ENCODE measurements at regions not wholly inside any gene's neighbourhood (a gene's known extent, or its start where the extent isn't known, plus 50 kb on each side); places are given as distances from the start of the nearest gene placed in this dataset.

DNA sequence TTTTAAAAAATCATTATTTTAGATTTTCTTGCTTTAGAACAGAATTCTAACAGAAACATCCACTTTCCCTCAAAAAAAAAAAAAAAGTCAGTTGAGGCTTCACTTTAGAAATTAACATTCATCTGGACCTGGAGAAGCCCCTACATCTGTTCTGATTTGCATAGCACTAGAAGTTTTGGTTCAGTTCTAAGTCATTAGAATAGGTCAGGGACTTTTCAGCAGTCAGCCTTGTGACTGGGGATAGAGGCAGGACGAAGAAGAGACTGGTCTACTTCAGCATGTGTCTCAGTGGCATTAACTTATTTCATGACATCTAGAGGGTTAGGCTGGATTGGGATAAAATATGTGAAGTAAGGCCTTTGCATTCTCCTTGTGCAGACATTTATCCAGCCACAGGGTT is 215.8 kb upstream of the DAB2 start:
- no peak for TF ChIP-seq Cebpa-rat (IDR thresholded peaks at IDR 0.05)
- H3K27ac ChIP-seq, result no peak overlapping the region; a peak in 1 of 22 replicates
- H3K4me1 ChIP-seq, result no peaks in the 10 kb centered on the region
- no peak overlapping the region for H3K4me2 ChIP-seq
- H3K9me3 ChIP-seq (replicated peaks in 1 of 11), result peaks cover 0 to 18% (median 6%) of the 10 kb centered on the region in 11 experiments; a peak in 11 of 22 replicates
- H4K20me1 ChIP-seq, result no peaks in the 10 kb centered on the region
- no peaks in the 10 kb centered on the region for H3K36me3 ChIP-seq
- H3K9ac ChIP-seq, result no peak overlapping the region
- no peaks in the 10 kb centered on the region for H3K27me3 ChIP-seq
- H3K4me3 ChIP-seq, result no peak overlapping the region

DNA sequence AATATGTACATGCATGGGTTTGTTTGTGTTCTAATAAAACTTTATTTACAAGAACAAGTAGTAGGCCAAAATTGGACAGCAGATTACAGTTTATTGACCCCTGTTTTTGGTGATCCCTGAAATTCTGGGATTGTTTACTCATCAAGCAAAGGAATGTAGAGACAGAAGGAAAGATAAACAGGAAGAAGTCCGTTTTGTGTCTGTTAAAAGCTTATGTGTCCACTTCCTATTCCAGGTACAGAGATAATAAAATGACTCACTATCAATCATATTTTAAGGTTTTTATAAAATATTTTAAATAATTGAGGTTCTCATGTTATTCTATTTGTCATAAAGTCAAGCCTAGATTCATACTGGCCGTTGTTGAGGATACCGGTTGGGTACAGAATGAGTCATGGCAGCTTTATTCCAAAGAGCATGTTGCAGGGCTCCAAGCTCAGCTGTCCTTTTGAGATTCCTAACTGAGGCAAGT is 214.9 kb upstream of the DAB2 start:
- H3K9me3 ChIP-seq (replicated peaks in 1 of 11), result peaks cover 0 to 18% (median 6%) of the 10 kb centered on the region in 11 experiments; a peak in 10 of 22 replicates
- TF ChIP-seq Cebpa-rat (IDR thresholded peaks at IDR 0.05), result no peak
- H3K4me3 ChIP-seq, result no peak overlapping the region
- H3K9ac ChIP-seq, result no peak overlapping the region
- H3K27me3 ChIP-seq, result no peaks in the 10 kb centered on the region
- no peaks in the 10 kb centered on the region for H3K4me1 ChIP-seq
- H3K4me2 ChIP-seq, result no peak overlapping the region
- no peaks in the 10 kb centered on the region for H3K36me3 ChIP-seq
- H3K27ac ChIP-seq, result no peak overlapping the region
- H4K20me1 ChIP-seq, result no peaks in the 10 kb centered on the region

- Histone ChIP-seq H3K27me3 (no peaks in the 10 kb centered on the region), H3K9me3 (replicated peaks in 1 of 11) (peaks cover 0 to 13% (median 6%) of the 10 kb centered on the region in 11 experiments; a peak in 10 of 22 replicates), H3K27ac (no peak overlapping the region), H3K4me1 (no peaks in the 10 kb centered on the region), H3K9ac (no peak overlapping the region), H3K36me3 (no peaks in the 10 kb centered on the region), H4K20me1 (no peaks in the 10 kb centered on the region), H3K4me2 (no peak overlapping the region), H3K4me3 (no peak overlapping the region)
- TF ChIP-seq Cebpa-rat (IDR thresholded peaks at IDR 0.05), result no peak
Observed at GRCh38 chr5:39638813-39639212, 214.0 kb upstream of the DAB2 start.

DNA sequence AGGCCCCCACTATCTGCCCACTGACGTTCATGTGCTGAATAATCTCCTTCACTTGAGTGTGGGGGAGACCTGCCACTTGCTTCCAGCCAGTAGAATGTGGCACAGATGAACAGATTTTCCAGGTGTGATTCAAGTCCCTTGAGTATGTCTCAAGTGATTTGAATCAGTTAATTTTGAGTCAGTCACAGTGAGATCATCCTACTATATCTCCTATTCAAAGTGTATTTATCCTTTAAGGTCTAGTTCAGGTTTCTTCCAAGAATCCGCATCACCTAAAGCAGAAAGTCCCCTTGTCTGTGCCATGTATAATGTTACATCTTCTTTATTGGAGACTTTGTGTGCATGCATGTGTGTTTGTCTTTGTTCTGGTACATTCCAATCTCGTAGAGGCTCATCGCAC is 208.3 kb upstream of the DAB2 start:
- H3K27ac ChIP-seq, result no peak overlapping the region
- TF ChIP-seq Cebpa-rat (IDR thresholded peaks at IDR 0.05), result no peak
- no peak overlapping the region for H3K4me3 ChIP-seq
- no peak overlapping the region for H3K4me2 ChIP-seq
- H3K4me1 ChIP-seq, result no peaks in the 10 kb centered on the region
- H3K36me3 ChIP-seq, result no peaks in the 10 kb centered on the region
- H3K9ac ChIP-seq, result no peak overlapping the region
- no peaks in the 10 kb centered on the region for H3K27me3 ChIP-seq
- H3K9me3 ChIP-seq (replicated peaks in 1 of 11), result no peaks in the 10 kb centered on the region
- no peaks in the 10 kb centered on the region for H4K20me1 ChIP-seq

DNA sequence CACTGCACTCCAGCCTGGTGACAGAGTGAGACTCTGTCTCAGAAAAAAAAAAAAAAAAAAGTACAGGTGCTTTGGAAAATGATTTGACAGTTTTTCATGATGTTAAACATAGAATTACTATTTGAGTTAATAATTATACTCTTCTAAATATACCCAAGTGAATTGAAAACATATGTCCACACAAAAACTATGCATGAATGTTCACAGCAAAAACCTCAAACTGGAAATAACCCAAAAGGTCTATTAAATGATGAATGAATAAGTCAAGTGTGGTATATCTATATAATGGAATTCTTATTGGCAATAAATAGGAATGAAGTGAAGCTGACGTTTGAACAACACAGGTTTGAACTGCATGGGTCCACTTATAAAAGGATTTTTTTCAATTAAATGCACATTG is 207.2 kb upstream of the DAB2 start:
- Histone ChIP-seq H3K27me3 (no peaks in the 10 kb centered on the region), H3K4me2 (no peak overlapping the region), H3K9ac (no peak overlapping the region), H4K20me1 (no peaks in the 10 kb centered on the region), H3K27ac (no peak overlapping the region), H3K36me3 (no peaks in the 10 kb centered on the region), H3K9me3 (replicated peaks in 1 of 11) (peaks cover 0 to 10% (median 3%) of the 10 kb centered on the region in 11 experiments; a peak in 5 of 22 replicates), H3K4me3 (no peak overlapping the region), H3K4me1 (no peaks in the 10 kb centered on the region)
- no peak for TF ChIP-seq Cebpa-rat (IDR thresholded peaks at IDR 0.05)

DNA sequence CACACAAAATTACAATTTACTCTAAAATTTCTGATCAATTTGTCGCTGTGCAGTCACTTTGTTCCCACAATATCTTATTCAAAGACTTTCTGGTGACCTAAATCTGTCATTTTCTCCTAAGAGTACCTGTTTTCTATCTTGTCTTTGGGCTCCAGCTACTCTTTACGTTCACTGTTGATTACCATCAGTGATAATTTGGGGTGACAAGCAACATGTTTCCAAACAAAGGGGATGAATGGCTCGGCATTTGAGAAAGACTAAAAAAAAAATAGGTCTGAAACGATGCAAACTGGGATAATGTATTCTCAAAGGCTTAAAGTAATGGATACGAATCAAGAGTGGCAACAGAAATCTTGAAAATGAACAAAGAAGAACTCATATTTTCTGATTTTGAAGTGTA is 205.2 kb upstream of the DAB2 start:
- Histone ChIP-seq H3K36me3 (no peaks in the 10 kb centered on the region), H4K20me1 (no peaks in the 10 kb centered on the region), H3K4me2 (no peak overlapping the region)

DNA sequence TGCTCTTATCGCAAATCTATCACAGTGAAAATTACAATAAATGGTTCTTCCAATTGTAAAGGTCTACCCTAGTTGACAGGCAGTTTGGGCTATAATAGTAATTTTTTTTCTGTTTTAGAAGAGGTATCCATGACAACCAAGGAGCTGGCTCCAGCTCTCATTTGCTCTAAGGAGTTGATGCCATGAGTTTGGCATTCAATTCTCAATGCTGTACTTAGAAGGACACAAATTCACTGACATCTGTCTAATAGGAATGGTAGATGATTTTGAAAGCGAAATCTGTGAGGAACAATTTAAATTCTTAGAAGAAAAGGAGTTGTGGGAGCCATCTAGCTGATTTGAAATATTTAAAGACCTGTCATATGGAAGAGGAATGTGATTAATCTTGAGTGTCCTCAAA is 203.6 kb upstream of the DAB2 start:
- H3K9me3 ChIP-seq (replicated peaks in 1 of 11), result peaks cover 8 to 35% (median 14%) of the 10 kb centered on the region in 11 experiments; a peak in 18 of 22 replicates
- H4K20me1 ChIP-seq, result no peaks in the 10 kb centered on the region
- no peak overlapping the region for H3K4me3 ChIP-seq
- no peaks in the 10 kb centered on the region for H3K27me3 ChIP-seq
- no peak overlapping the region for H3K9ac ChIP-seq
- TF ChIP-seq Cebpa-rat (IDR thresholded peaks at IDR 0.05), result no peak
- no peak overlapping the region for H3K27ac ChIP-seq
- no peak overlapping the region for H3K4me2 ChIP-seq
- H3K4me1 ChIP-seq, result peaks cover 6 to 14% (median 10%) of the 10 kb centered on the region in 10 experiments; a peak in 18 of 20 replicates
- H3K36me3 ChIP-seq, result no peaks in the 10 kb centered on the region

More for the DNA sequence above, 205.2 kb upstream of the DAB2 start:
- TF ChIP-seq Cebpa-rat (IDR thresholded peaks at IDR 0.05), result no peak
- H3K27me3 ChIP-seq, result no peaks in the 10 kb centered on the region
- H3K4me1 ChIP-seq, result peaks cover under 1 to 4% (median 2%) of the 10 kb centered on the region in 10 experiments; a peak in 13 of 20 replicates
- no peak overlapping the region for H3K27ac ChIP-seq
- H3K9ac ChIP-seq, result no peak overlapping the region
- H3K4me3 ChIP-seq, result no peak overlapping the region
- H3K9me3 ChIP-seq (replicated peaks in 1 of 11), result peaks cover 8 to 26% (median 11%) of the 10 kb centered on the region in 11 experiments; a peak in 18 of 22 replicates

- Histone ChIP-seq H3K9me3 (replicated peaks in 1 of 11) (peaks cover 26 to 60% (median 33%) of the 10 kb centered on the region in 11 experiments; a peak in 21 of 22 replicates), H3K36me3 (no peaks in the 10 kb centered on the region; a peak in 1 of 22 replicates), H3K4me1 (peaks cover 6 to 14% (median 10%) of the 10 kb centered on the region in 10 experiments; a peak in 18 of 20 replicates), H3K9ac (no peak overlapping the region), H3K4me2 (peak overlapping the region in 8 of 11 experiments; percentile 16 to 63 (median 37); a peak in 13 of 22 replicates), H4K20me1 (no peaks in the 10 kb centered on the region), H3K27ac (no peak overlapping the region), H3K4me3 (no peak overlapping the region), H3K27me3 (no peaks in the 10 kb centered on the region)
- no peak for TF ChIP-seq Cebpa-rat (IDR thresholded peaks at IDR 0.05)
Observed at GRCh38 chr5:39624890-39625289, 200.1 kb upstream of the DAB2 start.

- H3K9ac ChIP-seq, result no peak overlapping the region
- H3K9me3 ChIP-seq (replicated peaks in 1 of 11), result peaks cover 26 to 60% (median 33%) of the 10 kb centered on the region in 11 experiments; a peak in 21 of 22 replicates
- TF ChIP-seq Cebpa-rat (IDR thresholded peaks at IDR 0.05), result no peak
- H3K4me3 ChIP-seq, result no peak overlapping the region
- no peaks in the 10 kb centered on the region for H4K20me1 ChIP-seq
- H3K27ac ChIP-seq, result no peak overlapping the region
- H3K4me2 ChIP-seq, result peak overlapping the region in 8 of 11 experiments; percentile 16 to 63 (median 37); a peak in 14 of 22 replicates
- H3K27me3 ChIP-seq, result no peaks in the 10 kb centered on the region
- H3K36me3 ChIP-seq, result no peaks in the 10 kb centered on the region; a peak in 1 of 22 replicates
- H3K4me1 ChIP-seq, result peaks cover 6 to 14% (median 10%) of the 10 kb centered on the region in 10 experiments; a peak in 18 of 20 replicates
Observed at GRCh38 chr5:39624268-39624886, 199.6 kb upstream of the DAB2 start.

Data from BLaER1 treated with 17β-estradiol and CSF1 and Interleukin-3, amounts not matched to agents 10 nM and 100 nM (cell line).